ENCODE measurements at regions not wholly inside any gene's neighbourhood (a gene's known extent, or its start where the extent isn't known, plus 50 kb on each side); places are given as distances from the start of the nearest gene placed in this dataset.

GRCh38 chr20:42020316-42020715, 402.1 kb upstream of the CHD6 start:
- Histone ChIP-seq H3K27me3 (ENCODE audit: insufficient read depth, low read length) (no peaks in the 10 kb centered on the region), H3K36me3 (ENCODE audit: insufficient read depth, low read length) (no peaks in the 10 kb centered on the region), H4K20me1 (ENCODE audit: insufficient read depth, low read length) (no peaks in the 10 kb centered on the region), H3K4me1 (ENCODE audit: insufficient read depth, low read length) (no peaks in the 10 kb centered on the region), H3K4me2 (ENCODE audit: insufficient read depth, low read length) (no peak overlapping the region), H3K27ac (ENCODE audit: low read depth, low read length) (no peak overlapping the region), H2AFZ (ENCODE audit: low read length) (no peak overlapping the region), H3K79me2 (ENCODE audit: insufficient read depth, low read length) (no peaks in the 10 kb centered on the region), H3K9me3 (ENCODE audit: low read depth, low read length) (no peaks in the 10 kb centered on the region), H3K4me3 (ENCODE audit: insufficient read depth, low read length) (no peak overlapping the region)
- TF ChIP-seq CTCF (IDR thresholded peaks at IDR 0.05; ENCODE audit: extremely low read depth, low read depth, low read length) = no peak
- no peak for DNase-seq (ENCODE audit: insufficient read length, low spot score, missing footprints)

DNA sequence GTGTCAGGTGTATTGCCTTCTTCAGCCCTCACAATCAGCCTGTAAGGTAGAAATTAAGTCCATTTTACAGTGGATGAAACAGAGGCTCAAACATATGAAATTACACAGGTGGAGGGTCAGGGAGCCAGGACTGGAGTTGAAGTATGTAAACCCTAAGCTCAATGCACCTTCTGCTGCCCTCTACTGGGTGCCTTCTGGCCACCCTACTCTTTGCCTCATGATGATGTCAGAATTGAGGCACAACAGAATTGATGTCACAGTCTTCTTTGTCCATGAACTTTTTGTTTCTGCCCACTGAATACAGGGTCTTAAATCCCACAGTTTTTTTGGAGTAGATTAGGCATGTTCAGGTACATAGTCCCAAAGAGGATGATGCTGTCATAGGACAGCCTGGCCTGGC, 400.8 kb upstream of the CHD6 start:
- no peaks in the 10 kb centered on the region for H4K20me1 ChIP-seq (ENCODE audit: insufficient read depth, low read length)
- no peak overlapping the region for H3K27ac ChIP-seq (ENCODE audit: low read depth, low read length)
- no peak overlapping the region for H3K4me3 ChIP-seq (ENCODE audit: insufficient read depth, low read length)
- H3K4me1 ChIP-seq (ENCODE audit: insufficient read depth, low read length) = no peaks in the 10 kb centered on the region
- H3K4me2 ChIP-seq (ENCODE audit: insufficient read depth, low read length) = no peak overlapping the region
- DNase-seq (ENCODE audit: insufficient read length, low spot score, missing footprints) = no peak
- no peaks in the 10 kb centered on the region for H3K36me3 ChIP-seq (ENCODE audit: insufficient read depth, low read length)
- H2AFZ ChIP-seq (ENCODE audit: low read length) = no peak overlapping the region
- H3K79me2 ChIP-seq (ENCODE audit: insufficient read depth, low read length) = no peaks in the 10 kb centered on the region
- H3K27me3 ChIP-seq (ENCODE audit: insufficient read depth, low read length) = no peaks in the 10 kb centered on the region
- no peak for TF ChIP-seq CTCF (IDR thresholded peaks at IDR 0.05; ENCODE audit: extremely low read depth, low read depth, low read length)
- H3K9me3 ChIP-seq (ENCODE audit: low read depth, low read length) = no peaks in the 10 kb centered on the region

DNA sequence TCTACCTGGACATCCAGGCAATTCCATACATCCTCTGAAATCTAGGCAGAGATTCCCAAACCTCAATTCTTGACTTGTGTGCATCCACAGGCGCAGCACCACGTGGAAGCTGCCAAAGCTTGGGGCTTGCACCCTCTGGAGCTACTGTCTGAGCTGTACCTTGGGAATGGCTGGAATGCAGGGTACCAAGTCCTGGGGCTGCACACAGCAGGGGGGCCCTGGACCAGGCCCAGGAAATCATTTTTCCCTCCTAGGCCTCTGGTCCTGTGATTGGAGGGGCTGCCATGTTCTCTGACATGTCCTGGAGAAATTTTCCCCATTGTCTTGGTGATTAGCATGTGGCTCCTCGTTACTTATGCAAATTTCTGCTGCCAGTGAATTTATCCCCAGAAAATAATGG, 391.9 kb upstream of the CHD6 start:
- Histone ChIP-seq H3K9me3 (ENCODE audit: low read depth, low read length) (no peaks in the 10 kb centered on the region), H3K36me3 (ENCODE audit: insufficient read depth, low read length) (no peaks in the 10 kb centered on the region), H3K4me2 (ENCODE audit: insufficient read depth, low read length) (no peak overlapping the region), H3K27me3 (ENCODE audit: insufficient read depth, low read length) (no peaks in the 10 kb centered on the region), H4K20me1 (ENCODE audit: insufficient read depth, low read length) (no peaks in the 10 kb centered on the region), H3K27ac (ENCODE audit: low read depth, low read length) (no peak overlapping the region), H2AFZ (ENCODE audit: low read length) (no peak overlapping the region), H3K79me2 (ENCODE audit: insufficient read depth, low read length) (no peaks in the 10 kb centered on the region), H3K4me3 (ENCODE audit: insufficient read depth, low read length) (no peak overlapping the region), H3K4me1 (ENCODE audit: insufficient read depth, low read length) (no peaks in the 10 kb centered on the region)
- no peak for TF ChIP-seq CTCF (IDR thresholded peaks at IDR 0.05; ENCODE audit: extremely low read depth, low read depth, low read length)
- no peak for DNase-seq (ENCODE audit: insufficient read length, low spot score, missing footprints)

DNA sequence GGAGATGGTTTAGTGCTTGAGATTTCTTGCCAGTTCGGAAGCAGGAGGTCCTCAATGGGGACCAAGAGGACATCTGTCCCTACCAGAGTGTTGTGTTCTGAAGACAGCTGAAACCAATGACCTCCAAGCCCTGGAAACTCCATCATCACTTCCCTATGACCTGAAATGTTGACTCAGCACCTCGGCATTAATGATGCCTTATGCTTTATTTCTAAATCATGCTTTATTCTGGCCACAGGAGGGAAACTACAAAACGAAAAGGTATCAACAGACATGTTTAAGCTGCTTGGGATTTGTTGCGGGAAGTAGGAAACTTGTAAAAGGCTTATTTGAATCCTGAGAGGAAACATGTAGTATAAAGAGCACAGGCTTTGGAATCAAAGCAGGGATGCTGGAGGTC, 389.1 kb upstream of the CHD6 start:
- Histone ChIP-seq H3K79me2 (ENCODE audit: insufficient read depth, low read length) (no peaks in the 10 kb centered on the region), H3K4me2 (ENCODE audit: insufficient read depth, low read length) (no peak overlapping the region), H4K20me1 (ENCODE audit: insufficient read depth, low read length) (no peaks in the 10 kb centered on the region), H3K4me1 (ENCODE audit: insufficient read depth, low read length) (no peaks in the 10 kb centered on the region), H3K9me3 (ENCODE audit: low read depth, low read length) (no peaks in the 10 kb centered on the region), H3K4me3 (ENCODE audit: insufficient read depth, low read length) (no peak overlapping the region), H3K27ac (ENCODE audit: low read depth, low read length) (no peak overlapping the region), H2AFZ (ENCODE audit: low read length) (no peak overlapping the region), H3K36me3 (ENCODE audit: insufficient read depth, low read length) (no peaks in the 10 kb centered on the region), H3K27me3 (ENCODE audit: insufficient read depth, low read length) (no peaks in the 10 kb centered on the region)
- TF ChIP-seq CTCF (IDR thresholded peaks at IDR 0.05; ENCODE audit: extremely low read depth, low read depth, low read length) = no peak
- no peak for DNase-seq (ENCODE audit: insufficient read length, low spot score, missing footprints)
